Neural progenitor cell (in vitro differentiated cells): ENCODE measurements at regions not wholly inside any gene's neighbourhood (a gene's known extent, or its start where the extent isn't known, plus 50 kb on each side); places are given as distances from the start of the nearest gene placed in this dataset.

ENCODE experiments used
- DNase-seq: peaks from one replicate; pipeline ENCODE4 v3.0.0-alpha.2; 2016; ENCODE audit warnings: low spot score
- H2AFZ ChIP-seq: fragments of 200-600 bp; sonication (generic); replicated peaks from 2 replicates; pipeline ENCODE4 v1.6.1; 2016; ENCODE audit warnings: antibody characterized with exemption
- H3F3A ChIP-seq: fragments of 200-600 bp; sonication (generic); 2 replicates; pipeline ENCODE4 v1.6.1; 2016; ENCODE audit warnings: antibody characterized with exemption, low read depth
- H3K27ac ChIP-seq: fragments of 200-600 bp; sonication (generic); 2 replicates; pipeline ENCODE4 v1.5.1; 2016; ENCODE audit warnings: mild to moderate bottlenecking
- H3K27me3 ChIP-seq: fragments of 200-600 bp; sonication (generic); 2 replicates; pipeline ENCODE4 v1.6.1; 2016; ENCODE audit warnings: mild to moderate bottlenecking, moderate library complexity
- H3K36me3 ChIP-seq: fragments of 200-600 bp; sonication (generic); 2 replicates; pipeline ENCODE4 v1.5.1; 2016
- H3K4me1 ChIP-seq: fragments of 200-600 bp; sonication (generic); 2 replicates; pipeline ENCODE4 v1.6.1; 2016; ENCODE audit warnings: mixed run types
- H3K4me2 ChIP-seq: fragments of 200-600 bp; sonication (generic); 2 replicates; pipeline ENCODE4 v1.6.1; 2016
- H3K4me3 ChIP-seq: fragments of 200-600 bp; sonication (generic); 2 replicates; pipeline ENCODE4 v1.5.1; 2016
- H3K79me2 ChIP-seq: fragments of 200-600 bp; sonication (generic); 2 replicates; pipeline ENCODE4 v1.6.1; 2016; ENCODE audit warnings: low read depth
- H3K9ac ChIP-seq: fragments of 200-600 bp; sonication (generic); 2 replicates; pipeline ENCODE4 v1.6.1; 2016
- H3K9me3 ChIP-seq: fragments of 200-600 bp; sonication (generic); 2 replicates; pipeline ENCODE4 v1.5.1; 2016; ENCODE audit warnings: low read depth
- H4K20me1 ChIP-seq: fragments of 200-600 bp; sonication (generic); 2 replicates; pipeline ENCODE4 v1.6.1; 2016; ENCODE audit warnings: low read depth
- H3K27ac Mint-ChIP-seq: 3 replicates; pipeline ENCODE4 v1.8.0; 2021; ENCODE audit warnings: mixed read lengths
- H3K27me3 Mint-ChIP-seq: 2 replicates; pipeline ENCODE4 v1.8.0; 2022; ENCODE audit warnings: low read depth, mild to moderate bottlenecking, inconsistent platforms, moderate library complexity, mixed read lengths; ENCODE audit not compliant: insufficient read depth
- H3K36me3 Mint-ChIP-seq: 3 replicates; pipeline ENCODE4 v1.8.0; 2021; ENCODE audit warnings: mixed read lengths
- H3K4me1 Mint-ChIP-seq: 3 replicates; pipeline ENCODE4 v1.8.0; 2021; ENCODE audit warnings: mixed read lengths
- H3K4me3 Mint-ChIP-seq: 3 replicates; pipeline ENCODE4 v1.8.0; 2021; ENCODE audit warnings: mild to moderate bottlenecking, moderate library complexity, mixed read lengths
- H3K9me3 Mint-ChIP-seq: 3 replicates; pipeline ENCODE4 v1.8.0; 2020; ENCODE audit warnings: mixed read lengths
- CTCF ChIP-seq: fragments of 200-600 bp; sonication (generic); IDR thresholded peaks from 2 replicates; pipeline ENCODE4 v1.5.1; 2017; ENCODE audit warnings: antibody characterized with exemption, mild to moderate bottlenecking
- EZH2 ChIP-seq: fragments of 200-600 bp; sonication (generic); IDR thresholded peaks from 2 replicates; pipeline ENCODE4 v1.6.1; 2017; ENCODE audit warnings: antibody characterized with exemption, mild to moderate bottlenecking, moderate library complexity
- EZH2phosphoT487 ChIP-seq: fragments of 200-600 bp; sonication (generic); IDR thresholded peaks from 2 replicates; pipeline ENCODE4 v1.6.1; 2017; ENCODE audit warnings: antibody characterized with exemption

GRCh38 chr6:21359926-21360325 lies 233.6 kb upstream of the SOX4 start:
- Histone ChIP-seq H3F3A (no peaks in the 10 kb centered on the region), H3K4me3 (no peak overlapping the region), H3K4me1 (no peaks in the 10 kb centered on the region), H3K9me3 (no peaks in the 10 kb centered on the region), H3K9ac (no peak overlapping the region), H4K20me1 (no peaks in the 10 kb centered on the region), H3K27ac (no peak overlapping the region), H3K79me2 (no peaks in the 10 kb centered on the region), H3K36me3 (no peaks in the 10 kb centered on the region), H2AFZ (no peak overlapping the region), H3K4me2 (no peak overlapping the region), H3K27me3 (no peaks in the 10 kb centered on the region)
- H3K4me1 Mint-ChIP-seq, result peaks cover 3% of the 10 kb centered on the region
- H3K36me3 Mint-ChIP-seq, result no peaks in the 10 kb centered on the region
- no peak for DNase-seq
- TF ChIP-seq CTCF (no peak), EZH2phosphoT487 (no peak), EZH2 (no peak)
- no peak overlapping the region for H3K27ac Mint-ChIP-seq
- peaks cover 5% of the 10 kb centered on the region for H3K9me3 Mint-ChIP-seq
- peaks cover 17% of the 10 kb centered on the region for H3K27me3 Mint-ChIP-seq
- H3K4me3 Mint-ChIP-seq, result no peak overlapping the region

- Histone ChIP-seq H3K27me3 (no peaks in the 10 kb centered on the region), H3F3A (no peaks in the 10 kb centered on the region), H3K4me1 (no peaks in the 10 kb centered on the region), H2AFZ (no peak overlapping the region), H3K9me3 (no peaks in the 10 kb centered on the region), H4K20me1 (no peaks in the 10 kb centered on the region), H3K79me2 (no peaks in the 10 kb centered on the region), H3K36me3 (no peaks in the 10 kb centered on the region), H3K27ac (no peak overlapping the region), H3K4me2 (no peak overlapping the region), H3K4me3 (no peak overlapping the region), H3K9ac (no peak overlapping the region)
- no peak overlapping the region for H3K27ac Mint-ChIP-seq
- no peaks in the 10 kb centered on the region for H3K36me3 Mint-ChIP-seq
- no peak overlapping the region for H3K4me3 Mint-ChIP-seq
- DNase-seq, result no peak
- no peaks in the 10 kb centered on the region for H3K4me1 Mint-ChIP-seq
- no peak for TF ChIP-seq CTCF
- peaks cover 5% of the 10 kb centered on the region for H3K9me3 Mint-ChIP-seq
- peaks cover 17% of the 10 kb centered on the region for H3K27me3 Mint-ChIP-seq
These were observed 233.2 kb upstream of the SOX4 start for GRCh38 chr6:21360336-21360735.

- Histone ChIP-seq H3K4me1 (peaks cover 41% of the 10 kb centered on the region), H3K4me2 (no peak overlapping the region), H3K27me3 (no peaks in the 10 kb centered on the region), H3K27ac (no peak overlapping the region), H3K9me3 (no peaks in the 10 kb centered on the region), H3K9ac (no peak overlapping the region), H3K79me2 (no peaks in the 10 kb centered on the region), H2AFZ (no peak overlapping the region), H3K4me3 (no peak overlapping the region), H3K36me3 (no peaks in the 10 kb centered on the region), H4K20me1 (no peaks in the 10 kb centered on the region), H3F3A (peaks cover 22% of the 10 kb centered on the region)
- no peaks in the 10 kb centered on the region for H3K36me3 Mint-ChIP-seq
- peaks cover 32% of the 10 kb centered on the region for H3K4me1 Mint-ChIP-seq
- peaks cover 17% of the 10 kb centered on the region for H3K27me3 Mint-ChIP-seq
- no peak for TF ChIP-seq EZH2phosphoT487
- no peak for TF ChIP-seq EZH2
- no peak for TF ChIP-seq CTCF
- DNase-seq, result no peak
- H3K27ac Mint-ChIP-seq, result no peak overlapping the region
- H3K9me3 Mint-ChIP-seq, result peaks cover 7% of the 10 kb centered on the region
- H3K4me3 Mint-ChIP-seq, result no peak overlapping the region
These were observed 226.4 kb upstream of the SOX4 start for GRCh38 chr6:21367148-21367547.
